MCF 10A (cell line): ENCODE measurements at regions not wholly inside any gene's neighbourhood (a gene's known extent, or its start where the extent isn't known, plus 50 kb on each side); places are given as distances from the start of the nearest gene placed in this dataset.

Source experiments
- BruUV-seq: library from RNA; stranded (reverse); fragments of 400-500 nt; replicated peaks from 2 replicates; lab custom pipeline; 2021; lab: Mats Ljungman, UMichigan
- CTCF ChIA-PET: fragments of 300-600 bp; sonication (Branson Sonifier 250); formaldehyde crosslinking; extraction: SDS; loops from one replicate; lab custom pipeline; 2021; ENCODE audit warnings: antibody characterized with exemption, inconsistent platforms; lab: Yijun Ruan, JAX
- POLR2A ChIA-PET: fragments of 300-600, 350-650 bp; sonication (Branson Sonifier 250); formaldehyde crosslinking; extraction: SDS; loops from one replicate; lab custom pipeline; 2020; ENCODE audit warnings: antibody characterized with exemption, inconsistent platforms; lab: Yijun Ruan, JAX
- DNase-seq: peaks from one replicate; pipeline ENCODE4 v3.0.0-alpha.2; 2018; ENCODE audit not compliant: unreplicated experiment
- H3K27ac Mint-ChIP-seq: one replicate; pipeline ENCODE4 v1.8.0; 2022; ENCODE audit warnings: mild to moderate bottlenecking, low read depth, mixed read lengths; ENCODE audit not compliant: unreplicated experiment
- H3K27me3 Mint-ChIP-seq: one replicate; pipeline ENCODE4 v1.8.0; 2022; ENCODE audit warnings: mixed read lengths; ENCODE audit not compliant: insufficient read depth, unreplicated experiment
- H3K36me3 Mint-ChIP-seq: one replicate; pipeline ENCODE4 v1.8.0; 2022; ENCODE audit warnings: mild to moderate bottlenecking, moderate library complexity, mixed read lengths; ENCODE audit not compliant: insufficient read depth, unreplicated experiment
- H3K4me1 Mint-ChIP-seq: one replicate; pipeline ENCODE4 v1.8.0; 2022; ENCODE audit warnings: mixed read lengths; ENCODE audit not compliant: insufficient read depth, unreplicated experiment
- H3K4me3 Mint-ChIP-seq: one replicate; pipeline ENCODE4 v1.8.0; 2022; ENCODE audit warnings: mild to moderate bottlenecking, moderate library complexity, mixed read lengths; ENCODE audit not compliant: unreplicated experiment
- H3K9me3 Mint-ChIP-seq: one replicate; pipeline ENCODE4 v1.8.0; 2022; ENCODE audit warnings: mixed read lengths; ENCODE audit not compliant: unreplicated experiment
- intact Hi-C: fragments of 100-400 bp; cut with micrococcal nuclease; formaldehyde crosslinking; loops from 2 replicates; pipeline ENCODE4 v1.14.1; 2022
- TF ChIP-seq, protein P1 (sequence below): fragments of 200-600 bp; IDR thresholded peaks from one replicate; pipeline ENCODE4 v1.8.0; 2022; ENCODE audit warnings: antibody characterized with exemption, mild to moderate bottlenecking; ENCODE audit not compliant: unreplicated experiment

DNA sequence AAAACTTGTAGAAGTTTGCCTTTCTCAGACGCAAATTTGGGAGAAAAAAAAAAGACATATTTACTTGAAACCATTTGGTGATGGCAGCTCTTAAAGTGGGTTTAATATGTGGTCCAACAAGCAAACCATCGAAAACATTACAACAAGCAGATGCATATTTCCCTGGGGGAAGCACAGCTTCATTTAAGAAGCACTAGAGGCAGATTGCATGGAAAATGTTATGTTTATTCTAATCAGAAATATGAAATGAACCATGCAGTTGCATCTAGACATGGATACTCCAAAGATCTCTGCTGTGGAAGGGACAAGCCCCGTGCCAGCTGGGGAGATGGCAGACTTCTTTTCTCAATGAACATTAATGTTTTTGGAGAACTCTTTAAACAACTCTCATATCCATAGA lies 57.4 kb upstream of the PARVA start:
- H3K36me3 Mint-ChIP-seq, result no peaks in the 10 kb centered on the region
- no peaks in the 10 kb centered on the region for H3K4me1 Mint-ChIP-seq
- no peak overlapping the region for H3K27ac Mint-ChIP-seq
- intact Hi-C loops, result no loop called here
- peaks cover 8% of the 10 kb centered on the region for H3K9me3 Mint-ChIP-seq
- H3K27me3 Mint-ChIP-seq, result no peaks in the 10 kb centered on the region
- no peak for DNase-seq
- ChIA-PET CTCF (interaction anchor here (0.7 to 4.2 kb wide), 4 partner anchors 10 to 441 kb away, joined by 3 to 33 read pairs (median 4); no protein-coding TSS in a partner anchor), POLR2A (interaction anchor here (0.7 kb wide), 1 partner anchor 844 kb away, joined by 6 read pairs; no protein-coding TSS in a partner anchor)
- H3K4me3 Mint-ChIP-seq, result no peak overlapping the region
- TF ChIP-seq, protein P1, sequence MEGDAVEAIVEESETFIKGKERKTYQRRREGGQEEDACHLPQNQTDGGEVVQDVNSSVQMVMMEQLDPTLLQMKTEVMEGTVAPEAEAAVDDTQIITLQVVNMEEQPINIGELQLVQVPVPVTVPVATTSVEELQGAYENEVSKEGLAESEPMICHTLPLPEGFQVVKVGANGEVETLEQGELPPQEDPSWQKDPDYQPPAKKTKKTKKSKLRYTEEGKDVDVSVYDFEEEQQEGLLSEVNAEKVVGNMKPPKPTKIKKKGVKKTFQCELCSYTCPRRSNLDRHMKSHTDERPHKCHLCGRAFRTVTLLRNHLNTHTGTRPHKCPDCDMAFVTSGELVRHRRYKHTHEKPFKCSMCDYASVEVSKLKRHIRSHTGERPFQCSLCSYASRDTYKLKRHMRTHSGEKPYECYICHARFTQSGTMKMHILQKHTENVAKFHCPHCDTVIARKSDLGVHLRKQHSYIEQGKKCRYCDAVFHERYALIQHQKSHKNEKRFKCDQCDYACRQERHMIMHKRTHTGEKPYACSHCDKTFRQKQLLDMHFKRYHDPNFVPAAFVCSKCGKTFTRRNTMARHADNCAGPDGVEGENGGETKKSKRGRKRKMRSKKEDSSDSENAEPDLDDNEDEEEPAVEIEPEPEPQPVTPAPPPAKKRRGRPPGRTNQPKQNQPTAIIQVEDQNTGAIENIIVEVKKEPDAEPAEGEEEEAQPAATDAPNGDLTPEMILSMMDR, result no peak
- no TSS peak for BruUV-seq

- BruUV-seq, result no TSS peak
- CTCF ChIA-PET, result interaction anchor here (0.6 to 4.2 kb wide), 3 partner anchors 9 to 572 kb away, joined by 3 to 33 read pairs (median 4); no protein-coding TSS in a partner anchor
- Mint-ChIP-seq H3K4me3 (no peak overlapping the region), H3K27me3 (no peaks in the 10 kb centered on the region), H3K36me3 (no peaks in the 10 kb centered on the region), H3K9me3 (peaks cover 8% of the 10 kb centered on the region), H3K4me1 (no peaks in the 10 kb centered on the region), H3K27ac (no peak overlapping the region)
- TF ChIP-seq, protein P1, result no peak
- no peak for DNase-seq
- POLR2A ChIA-PET, result interaction anchor here (0.6 kb wide), 1 partner anchor 9 kb away, joined by 5 read pairs; no protein-coding TSS in a partner anchor
- intact Hi-C loops, result no loop called here
These were observed 56.0 kb upstream of the PARVA start for GRCh38 chr11:12321217-12321937.

GRCh38 chr11:12324585-12324984 lies 52.8 kb upstream of the PARVA start:
- no peaks in the 10 kb centered on the region for H3K36me3 Mint-ChIP-seq
- TF ChIP-seq, protein P1, result no peak
- intact Hi-C loops, result no loop called here
- DNase-seq, result no peak
- H3K9me3 Mint-ChIP-seq, result no peaks in the 10 kb centered on the region
- H3K4me1 Mint-ChIP-seq, result no peaks in the 10 kb centered on the region
- no TSS peak for BruUV-seq
- H3K4me3 Mint-ChIP-seq, result no peak overlapping the region
- no peaks in the 10 kb centered on the region for H3K27me3 Mint-ChIP-seq
- POLR2A ChIA-PET, result no interaction called here
- CTCF ChIA-PET, result interaction anchor here (0.7 kb wide), 2 partner anchors 585 to 635 kb away, joined by 4 to 7 read pairs; no protein-coding TSS in a partner anchor
- no peak overlapping the region for H3K27ac Mint-ChIP-seq
